OCI-LY7 (cell line): ENCODE measurements at regions not wholly inside any gene's neighbourhood (a gene's known extent, or its start where the extent isn't known, plus 50 kb on each side); places are given as distances from the start of the nearest gene placed in this dataset.

Experiments
- EZH2phosphoT487 ChIP-seq: fragments of 200-600 bp; sonication (generic); IDR thresholded peaks from 2 replicates; pipeline ENCODE4 v1.6.1; 2018; ENCODE audit warnings: low read depth, borderline replicate concordance, mild to moderate bottlenecking, mixed run types, antibody characterized with exemption, low read length, moderate library complexity, mixed read lengths
- TF ChIP-seq, protein P1 (sequence below): fragments of 200-600 bp; sonication (generic); conservative IDR thresholded peaks from 2 replicates; pipeline ENCODE4 v1.5.1; 2014; ENCODE audit warnings: mild to moderate bottlenecking, antibody characterized with exemption, low read length, moderate library complexity, mixed read lengths

DNA sequence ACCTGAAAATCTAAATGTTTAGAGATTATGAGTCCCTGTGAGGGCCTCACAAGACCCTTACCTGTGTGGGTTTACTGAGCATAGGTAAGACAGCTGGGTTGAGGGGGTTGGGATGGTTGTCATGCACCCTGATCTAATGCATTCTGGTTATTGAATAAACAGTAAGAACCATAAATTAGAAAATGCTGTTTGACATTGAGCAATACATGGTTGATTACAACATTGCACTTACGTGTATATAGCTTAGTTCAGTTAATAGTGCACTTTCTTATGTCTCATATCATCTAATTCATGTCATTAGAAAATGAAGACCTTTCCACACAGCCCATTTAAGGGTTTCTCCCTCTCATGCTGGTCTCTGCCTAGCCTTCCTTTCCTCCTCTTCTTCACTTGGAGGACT is 253.5 kb upstream of the ATP5MC3 start:
- TF ChIP-seq, protein P1, sequence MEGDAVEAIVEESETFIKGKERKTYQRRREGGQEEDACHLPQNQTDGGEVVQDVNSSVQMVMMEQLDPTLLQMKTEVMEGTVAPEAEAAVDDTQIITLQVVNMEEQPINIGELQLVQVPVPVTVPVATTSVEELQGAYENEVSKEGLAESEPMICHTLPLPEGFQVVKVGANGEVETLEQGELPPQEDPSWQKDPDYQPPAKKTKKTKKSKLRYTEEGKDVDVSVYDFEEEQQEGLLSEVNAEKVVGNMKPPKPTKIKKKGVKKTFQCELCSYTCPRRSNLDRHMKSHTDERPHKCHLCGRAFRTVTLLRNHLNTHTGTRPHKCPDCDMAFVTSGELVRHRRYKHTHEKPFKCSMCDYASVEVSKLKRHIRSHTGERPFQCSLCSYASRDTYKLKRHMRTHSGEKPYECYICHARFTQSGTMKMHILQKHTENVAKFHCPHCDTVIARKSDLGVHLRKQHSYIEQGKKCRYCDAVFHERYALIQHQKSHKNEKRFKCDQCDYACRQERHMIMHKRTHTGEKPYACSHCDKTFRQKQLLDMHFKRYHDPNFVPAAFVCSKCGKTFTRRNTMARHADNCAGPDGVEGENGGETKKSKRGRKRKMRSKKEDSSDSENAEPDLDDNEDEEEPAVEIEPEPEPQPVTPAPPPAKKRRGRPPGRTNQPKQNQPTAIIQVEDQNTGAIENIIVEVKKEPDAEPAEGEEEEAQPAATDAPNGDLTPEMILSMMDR: no peak
- TF ChIP-seq EZH2phosphoT487: no peak
